ENCODE measurements at regions not wholly inside any gene's neighbourhood (a gene's known extent, or its start where the extent isn't known, plus 50 kb on each side); places are given as distances from the start of the nearest gene placed in this dataset.
"Not testable (repeated sequence)": the region's sequence is repeated elsewhere in the genome, so short reads cannot be mapped to it uniquely, and the experiment has no call there.

DNA sequence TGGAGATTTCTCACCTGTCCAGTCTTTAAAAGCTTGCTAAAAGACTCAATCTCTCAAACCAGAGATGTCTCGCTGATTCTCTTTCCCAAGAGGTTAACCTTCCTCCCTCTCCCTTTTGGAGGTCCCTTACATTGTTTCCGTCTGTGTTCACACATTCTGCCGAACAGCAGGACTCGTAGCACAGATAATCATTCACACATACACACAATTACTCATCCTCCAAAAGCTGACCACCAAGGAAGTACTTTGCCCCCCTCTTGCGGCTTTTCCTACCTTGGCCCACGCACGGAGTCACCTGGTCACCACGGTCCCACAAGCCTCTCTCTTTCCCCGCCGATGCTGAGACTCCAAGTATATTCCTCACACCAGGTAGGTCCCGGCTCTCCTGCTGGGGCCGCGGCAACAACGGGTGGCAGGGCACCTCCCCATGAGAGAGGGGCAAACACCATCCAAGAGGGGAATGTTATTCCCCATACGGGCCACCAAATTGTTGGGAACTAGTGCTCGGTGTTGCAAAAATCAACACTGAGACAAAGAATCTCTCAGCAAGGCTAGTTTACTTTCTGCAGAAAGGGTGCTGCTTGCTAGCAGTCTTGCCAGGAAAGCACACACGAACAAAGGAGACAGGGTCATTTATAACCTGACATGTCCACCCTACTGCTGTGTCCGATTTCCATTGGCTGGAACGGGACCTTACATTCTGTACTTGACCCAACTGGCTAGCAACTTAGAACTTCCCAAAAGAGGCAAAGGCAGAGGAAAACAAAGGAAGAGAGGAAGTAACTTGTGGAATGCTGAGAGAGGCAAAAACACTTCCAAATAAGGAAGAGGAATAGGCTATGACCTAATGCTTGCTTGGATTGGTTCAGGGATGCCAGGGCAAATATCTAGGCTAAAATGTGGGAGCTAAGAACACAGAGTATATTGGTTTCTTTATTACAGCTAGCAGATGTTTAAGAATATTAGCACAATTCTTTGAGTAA, 102.1 kb upstream of the NECTIN3 start:
- peaks cover 2% of the 10 kb centered on the region for H3K27me3 Mint-ChIP-seq
- DNase-seq (no peak), ATAC-seq (no peak)
- peaks cover 11% of the 10 kb centered on the region for H3K9me3 Mint-ChIP-seq
- no peak overlapping the region for H3K27ac Mint-ChIP-seq
- no peaks in the 10 kb centered on the region for H3K36me3 Mint-ChIP-seq (ENCODE audit: low read depth)
- H3K4me3 Mint-ChIP-seq: no peak overlapping the region
- no peaks in the 10 kb centered on the region for H3K4me1 Mint-ChIP-seq

DNA sequence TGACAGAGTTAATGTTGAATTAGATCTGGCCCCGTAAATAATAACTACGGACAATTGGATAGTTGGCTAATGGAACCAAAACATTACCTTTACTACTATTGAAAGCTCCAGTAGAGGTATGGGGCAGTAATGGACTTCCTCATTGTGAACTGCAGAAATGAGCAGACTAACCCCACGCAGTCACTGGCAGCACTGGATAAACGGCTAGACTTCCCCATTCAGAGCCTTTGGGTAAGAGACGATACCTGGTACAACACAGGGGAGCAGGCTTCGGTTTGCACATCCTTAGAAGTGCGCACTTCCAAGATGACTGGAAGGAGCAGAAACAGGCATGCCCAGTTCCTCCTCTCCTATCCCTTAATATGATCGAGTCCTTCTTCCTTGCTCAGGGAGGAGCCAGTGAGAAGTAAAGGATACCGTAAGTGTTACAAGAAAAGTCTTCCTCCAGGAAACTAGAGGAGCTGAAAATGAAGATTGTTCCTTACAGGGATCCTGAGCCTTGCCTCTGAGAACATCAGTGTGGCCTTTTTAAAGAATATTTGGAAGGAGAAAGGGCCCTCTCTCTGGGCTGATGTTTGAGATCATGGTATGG, 100.5 kb upstream of the NECTIN3 start:
- Mint-ChIP-seq H3K27me3 (peaks cover 2% of the 10 kb centered on the region), H3K36me3 (ENCODE audit: low read depth) (no peaks in the 10 kb centered on the region), H3K27ac (no peak overlapping the region), H3K4me1 (no peaks in the 10 kb centered on the region), H3K9me3 (peaks cover 9% of the 10 kb centered on the region), H3K4me3 (no peak overlapping the region)
- ATAC-seq (no peak), DNase-seq (no peak)

- H3K27me3 Mint-ChIP-seq: peaks cover 2% of the 10 kb centered on the region
- H3K9me3 Mint-ChIP-seq: peaks cover 9% of the 10 kb centered on the region
- no peak overlapping the region for H3K27ac Mint-ChIP-seq
- ATAC-seq (no peak), DNase-seq (no peak)
- no peaks in the 10 kb centered on the region for H3K4me1 Mint-ChIP-seq
- H3K36me3 Mint-ChIP-seq (ENCODE audit: low read depth): no peaks in the 10 kb centered on the region
- no peak overlapping the region for H3K4me3 Mint-ChIP-seq
Measured at GRCh38 chr3:110973263-110973895, 98.2 kb upstream of the NECTIN3 start.

- H3K36me3 Mint-ChIP-seq (ENCODE audit: low read depth): no peaks in the 10 kb centered on the region
- no peak overlapping the region for H3K4me3 Mint-ChIP-seq
- ATAC-seq: no peak
- no peak overlapping the region for H3K27ac Mint-ChIP-seq
- peaks cover 2% of the 10 kb centered on the region for H3K27me3 Mint-ChIP-seq
- no peak for DNase-seq
- peaks cover under 1% of the 10 kb centered on the region for H3K9me3 Mint-ChIP-seq
- no peaks in the 10 kb centered on the region for H3K4me1 Mint-ChIP-seq
Measured at GRCh38 chr3:110974902-110975301, 96.7 kb upstream of the NECTIN3 start.

DNA sequence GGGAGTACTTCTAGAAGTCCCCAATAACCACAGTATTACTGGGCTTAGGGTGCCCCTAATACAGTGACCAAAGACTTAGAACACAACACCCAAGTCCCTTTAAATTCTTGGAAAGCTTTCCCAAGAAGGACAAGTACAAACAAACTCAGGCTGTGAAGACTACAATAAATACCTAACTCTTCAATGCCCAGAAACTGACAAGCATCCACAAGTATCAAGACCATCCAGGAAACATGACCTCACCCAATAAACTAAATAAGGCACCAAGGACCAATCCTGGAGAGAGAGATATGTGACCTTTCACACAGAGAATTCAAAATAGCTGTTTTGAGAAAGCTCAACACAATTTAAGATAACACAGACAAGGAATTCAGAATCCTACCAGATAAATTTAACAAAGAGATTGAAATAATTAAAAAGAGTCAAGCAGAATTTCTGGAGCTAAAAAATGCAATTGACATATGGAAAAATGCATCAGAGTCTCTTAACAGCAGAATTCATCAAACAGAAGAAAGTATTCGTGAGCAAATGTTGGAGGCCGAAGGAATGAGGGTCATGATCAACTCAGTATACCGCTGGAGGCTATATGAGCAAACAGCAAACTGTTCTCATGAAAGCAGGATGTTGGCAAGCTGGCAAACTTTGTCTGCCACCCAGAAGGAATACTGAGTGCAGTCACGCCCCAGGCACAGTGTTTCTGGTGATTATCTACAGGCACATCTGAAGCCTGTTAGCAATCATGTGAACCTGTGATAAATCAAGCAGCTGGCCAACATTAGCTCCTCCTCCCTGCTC, 87.0 kb upstream of the NECTIN3 start:
- ATAC-seq: no peak
- H3K27ac Mint-ChIP-seq: no peak overlapping the region

GRCh38 chr3:110989446-110989845, 82.2 kb upstream of the NECTIN3 start:
- peaks cover 18% of the 10 kb centered on the region for H3K9me3 Mint-ChIP-seq
- no peak overlapping the region for H3K27ac Mint-ChIP-seq
- DNase-seq (no peak), ATAC-seq (no peak)
- peaks cover 4% of the 10 kb centered on the region for H3K27me3 Mint-ChIP-seq
- H3K36me3 Mint-ChIP-seq (ENCODE audit: low read depth): no peaks in the 10 kb centered on the region
- no peaks in the 10 kb centered on the region for H3K4me1 Mint-ChIP-seq
- no peak overlapping the region for H3K4me3 Mint-ChIP-seq

More for the DNA sequence above, 87.0 kb upstream of the NECTIN3 start:
- Mint-ChIP-seq H3K9me3 (peaks cover 18% of the 10 kb centered on the region), H3K27me3 (peaks cover 4% of the 10 kb centered on the region), H3K4me3 (no peak overlapping the region), H3K36me3 (ENCODE audit: low read depth) (no peaks in the 10 kb centered on the region), H3K4me1 (no peaks in the 10 kb centered on the region)
- no peak for DNase-seq

- ATAC-seq (no peak), DNase-seq (no peak)
- Mint-ChIP-seq H3K27me3 (no peaks in the 10 kb centered on the region), H3K4me1 (no peaks in the 10 kb centered on the region), H3K36me3 (ENCODE audit: low read depth) (no peaks in the 10 kb centered on the region), H3K9me3 (no peaks in the 10 kb centered on the region), H3K4me3 (no peak overlapping the region), H3K27ac (no peak overlapping the region)
Measured at GRCh38 chr3:110995461-110996231, 76.0 kb upstream of the NECTIN3 start.

GRCh38 chr3:110998766-110999165, 72.8 kb upstream of the NECTIN3 start:
- ATAC-seq; H3K36me3 Mint-ChIP-seq (ENCODE audit: low read depth); H3K27ac Mint-ChIP-seq; DNase-seq; H3K4me3 Mint-ChIP-seq; H3K9me3 Mint-ChIP-seq; H3K4me1 Mint-ChIP-seq; H3K27me3 Mint-ChIP-seq: not testable (repeated sequence)

GRCh38 chr3:111006485-111006884, 65.1 kb upstream of the NECTIN3 start:
- not testable (repeated sequence) for H3K4me3 Mint-ChIP-seq; ATAC-seq; H3K9me3 Mint-ChIP-seq; DNase-seq; H3K27ac Mint-ChIP-seq; H3K36me3 Mint-ChIP-seq (ENCODE audit: low read depth); H3K4me1 Mint-ChIP-seq; H3K27me3 Mint-ChIP-seq

DNA sequence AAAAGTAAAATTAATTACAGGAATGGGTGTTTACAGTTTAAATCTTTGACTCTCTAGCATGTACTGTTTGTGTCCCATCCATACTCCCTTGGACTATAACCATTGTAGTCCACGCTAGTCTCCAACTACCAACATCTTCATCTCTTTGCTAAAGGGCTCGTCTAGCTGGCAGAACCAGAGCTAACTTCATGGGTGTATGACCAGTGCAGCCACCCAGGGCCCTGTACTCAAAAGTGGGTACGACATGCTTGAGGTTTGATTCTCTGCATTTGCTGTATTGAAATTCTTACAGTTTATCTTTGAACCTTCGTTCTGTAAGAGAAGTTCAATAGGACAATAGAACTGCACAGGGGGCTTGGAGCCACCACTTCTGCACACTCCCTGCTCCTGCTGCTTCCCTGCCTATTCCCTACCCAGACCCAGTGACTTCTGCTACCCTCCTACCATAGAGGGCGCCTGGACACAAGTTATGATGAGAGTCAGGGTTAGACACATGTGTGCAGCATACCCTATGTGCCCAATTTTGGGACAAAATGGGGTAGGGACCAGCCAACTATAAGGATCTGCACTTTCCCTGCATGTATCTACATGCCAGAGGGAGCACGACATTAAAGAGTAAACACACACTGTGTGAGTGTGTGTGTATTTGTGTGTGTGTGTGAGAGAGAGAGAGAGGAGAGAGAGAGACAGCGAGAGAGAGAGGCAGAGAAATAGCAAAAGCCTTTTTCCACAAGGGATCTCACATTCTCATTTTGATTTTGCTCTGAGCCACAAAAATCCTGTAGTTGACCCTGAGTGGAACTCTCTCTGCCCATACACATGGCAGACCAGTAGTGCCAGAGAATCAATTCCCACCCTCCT, 59.0 kb upstream of the NECTIN3 start:
- no peaks in the 10 kb centered on the region for H3K4me1 Mint-ChIP-seq
- ATAC-seq (no peak), DNase-seq (no peak)
- H3K9me3 Mint-ChIP-seq: no peaks in the 10 kb centered on the region
- no peaks in the 10 kb centered on the region for H3K36me3 Mint-ChIP-seq (ENCODE audit: low read depth)
- no peak overlapping the region for H3K4me3 Mint-ChIP-seq
- no peak overlapping the region for H3K27ac Mint-ChIP-seq
- H3K27me3 Mint-ChIP-seq: peaks cover 4% of the 10 kb centered on the region

Data from activated naive CD8-positive, alpha-beta T cell treated with anti-CD3 and anti-CD28 coated beads, Interleukin-2, amount 50 U/mL, for 24 hours (primary cell).